Thymus (tissue), 11 donors: ENCODE measurements at regions not wholly inside any gene's neighbourhood (a gene's known extent, or its start where the extent isn't known, plus 50 kb on each side); places are given as distances from the start of the nearest gene placed in this dataset.
A peak's percentile ranks its signal among the peaks of the same experiment; 100 is the strongest.

Experiments used
- DNase-seq, 9 donors: peaks; one replicate each; pipeline ENCODE4 v3.0.0-alpha.2; 2013; ENCODE audit warnings: low spot score in 9 of 9, low read depth in 6 of 9, missing footprints in 1 of 9
- H3K27ac ChIP-seq, 2 donors: one replicate each; pipeline ENCODE4 v1.5.1; 2013; ENCODE audit warnings: control low read depth in 1 of 2, low read depth in 1 of 2, low read length in 1 of 2, mild to moderate bottlenecking in 1 of 2, moderate library complexity in 1 of 2
- H3K27me3 ChIP-seq, 2 donors: one replicate each; pipeline ENCODE4 v1.5.1; 2013; ENCODE audit warnings: low read length in 1 of 2; ENCODE audit not compliant: control insufficient read depth in 2 of 2, insufficient read depth in 1 of 2
- H3K36me3 ChIP-seq, 2 donors: one replicate each; pipeline ENCODE4 v1.5.1; 2013; ENCODE audit warnings: low read length in 1 of 2, mild to moderate bottlenecking in 1 of 2, moderate library complexity in 1 of 2; ENCODE audit not compliant: control insufficient read depth in 2 of 2, insufficient read depth in 2 of 2
- H3K4me1 ChIP-seq, 2 donors: one replicate each; pipeline ENCODE4 v1.5.1; 2013; ENCODE audit warnings: low read length in 2 of 2; ENCODE audit not compliant: control insufficient read depth in 2 of 2, insufficient read depth in 2 of 2
- H3K4me3 ChIP-seq, 2 donors: one replicate each; pipeline ENCODE4 v1.5.1; 2013; ENCODE audit warnings: low read length in 2 of 2, control low read depth in 1 of 2, mild to moderate bottlenecking in 1 of 2
- H3K9me3 ChIP-seq, 2 donors: one replicate each; pipeline ENCODE4 v1.5.1; 2013; ENCODE audit warnings: low read length in 1 of 2, mild to moderate bottlenecking in 1 of 2; ENCODE audit not compliant: control insufficient read depth in 2 of 2, insufficient read depth in 1 of 2
- WGBS: extraction: QIAGEN DNeasy Blood & Tissue Kit; methylation state at CpG from one replicate; pipeline ENCODE4 v1.1.7; 2013; 5-methylcytosine and 5-hydroxymethylcytosine counted together
- donor health status: healthy.

- H3K9me3 ChIP-seq = no peaks in the 10 kb centered on the region
- no peak for DNase-seq
- no peak overlapping the region for H3K4me3 ChIP-seq
- H3K27ac ChIP-seq = no peak overlapping the region
- 97% methylated on average over 9 of the region's 9 CpGs for WGBS
- H3K4me1 ChIP-seq = no peaks in the 10 kb centered on the region
- no peaks in the 10 kb centered on the region for H3K27me3 ChIP-seq
- no peaks in the 10 kb centered on the region for H3K36me3 ChIP-seq
These were observed 109.9 kb upstream of the AKIP1 start for GRCh38 chr11:8801121-8801520.

GRCh38 chr11:8802251-8802650 lies 108.7 kb upstream of the AKIP1 start:
- H3K4me1 ChIP-seq = peaks cover 0 to 3% of the 10 kb centered on the region in 2 donors
- no peaks in the 10 kb centered on the region for H3K27me3 ChIP-seq
- DNase-seq = no peak
- H3K36me3 ChIP-seq = no peaks in the 10 kb centered on the region
- H3K4me3 ChIP-seq = no peak overlapping the region
- H3K9me3 ChIP-seq = no peaks in the 10 kb centered on the region
- H3K27ac ChIP-seq = no peak overlapping the region
- WGBS = 97% methylated on average over 5 of the region's 5 CpGs

DNA sequence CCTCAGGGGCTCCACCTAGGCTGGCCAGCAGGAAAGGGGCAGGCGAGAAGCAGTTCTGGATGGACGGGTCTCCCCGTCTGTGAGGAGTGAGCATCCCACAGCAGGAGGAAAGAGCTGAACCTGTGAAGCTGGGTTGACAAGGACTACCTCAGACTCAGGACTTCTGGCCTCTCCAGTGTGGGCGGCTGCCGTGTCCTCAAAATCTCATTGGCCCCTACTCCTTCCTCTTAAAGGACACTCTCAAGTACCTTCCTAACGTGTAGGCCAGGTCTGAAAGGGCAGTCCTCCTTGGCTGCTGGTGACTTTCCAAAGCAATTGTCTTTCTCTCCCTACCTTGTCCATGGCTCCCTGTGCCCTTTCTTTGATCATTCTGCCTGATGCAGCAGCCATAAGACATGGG lies 107.0 kb upstream of the AKIP1 start:
- Histone ChIP-seq H3K27me3 (no peaks in the 10 kb centered on the region), H3K9me3 (no peaks in the 10 kb centered on the region), H3K27ac (no peak overlapping the region), H3K4me1 (peaks cover 0 to 5% of the 10 kb centered on the region in 2 donors), H3K4me3 (no peak overlapping the region), H3K36me3 (no peaks in the 10 kb centered on the region)
- no peak for DNase-seq
- 96% methylated on average over 6 of the region's 6 CpGs for WGBS

GRCh38 chr11:8805296-8805695 lies 105.7 kb upstream of the AKIP1 start:
- no peak for DNase-seq
- no peak overlapping the region for H3K4me3 ChIP-seq
- H3K36me3 ChIP-seq = no peaks in the 10 kb centered on the region
- 92% methylated on average over 3 of the region's 3 CpGs for WGBS
- H3K27me3 ChIP-seq = peaks cover 0 to 1% of the 10 kb centered on the region in 2 donors
- H3K4me1 ChIP-seq = peaks cover 0 to 18% of the 10 kb centered on the region in 2 donors
- no peak overlapping the region for H3K27ac ChIP-seq
- H3K9me3 ChIP-seq = no peaks in the 10 kb centered on the region

- Histone ChIP-seq H3K36me3 (no peaks in the 10 kb centered on the region), H3K9me3 (no peaks in the 10 kb centered on the region), H3K27ac (peak overlapping the region; percentile 5 to 15), H3K4me1 (peaks cover 0 to 30% of the 10 kb centered on the region in 2 donors), H3K27me3 (peaks cover 0 to 9% of the 10 kb centered on the region in 2 donors), H3K4me3 (no peak overlapping the region)
- WGBS = 93% methylated on average over 8 of the region's 8 CpGs
- DNase-seq = no peak
These were observed 104.0 kb upstream of the AKIP1 start for GRCh38 chr11:8806974-8807373.

GRCh38 chr11:8807544-8808225 lies 103.3 kb upstream of the AKIP1 start:
- no peaks in the 10 kb centered on the region for H3K36me3 ChIP-seq
- DNase-seq = no peak
- peaks cover 0 to 9% of the 10 kb centered on the region in 2 donors for H3K27me3 ChIP-seq
- peaks cover 0 to 30% of the 10 kb centered on the region in 2 donors for H3K4me1 ChIP-seq
- peak overlapping the region; percentile 15 to 37 for H3K27ac ChIP-seq
- WGBS = 90% methylated on average over 10 of the region's 10 CpGs
- H3K9me3 ChIP-seq = no peaks in the 10 kb centered on the region
- no peak overlapping the region for H3K4me3 ChIP-seq

GRCh38 chr11:8808226-8808585 lies 102.8 kb upstream of the AKIP1 start:
- 82% methylated on average over 4 of the region's 4 CpGs for WGBS
- Histone ChIP-seq H3K4me1 (peaks cover 0 to 30% of the 10 kb centered on the region in 2 donors), H3K36me3 (no peaks in the 10 kb centered on the region), H3K27me3 (peaks cover 0 to 9% of the 10 kb centered on the region in 2 donors), H3K4me3 (no peak overlapping the region), H3K27ac (peak overlapping the region in 1 of 2 donors; percentile 11), H3K9me3 (no peaks in the 10 kb centered on the region)
- DNase-seq = no peak

GRCh38 chr11:8809241-8809938 lies 101.6 kb upstream of the AKIP1 start:
- WGBS = 85% methylated on average over 7 of the region's 7 CpGs
- H3K27me3 ChIP-seq = peaks cover 0 to 9% of the 10 kb centered on the region in 2 donors
- H3K36me3 ChIP-seq = no peaks in the 10 kb centered on the region
- peaks cover 0 to 42% of the 10 kb centered on the region in 2 donors for H3K4me1 ChIP-seq
- peak overlapping the region; percentile 8 to 78 for H3K27ac ChIP-seq
- DNase-seq = peak in 1 of 9 donors; percentile 33
- H3K4me3 ChIP-seq = peak overlapping the region in 1 of 2 donors; percentile 10
- no peaks in the 10 kb centered on the region for H3K9me3 ChIP-seq

DNA sequence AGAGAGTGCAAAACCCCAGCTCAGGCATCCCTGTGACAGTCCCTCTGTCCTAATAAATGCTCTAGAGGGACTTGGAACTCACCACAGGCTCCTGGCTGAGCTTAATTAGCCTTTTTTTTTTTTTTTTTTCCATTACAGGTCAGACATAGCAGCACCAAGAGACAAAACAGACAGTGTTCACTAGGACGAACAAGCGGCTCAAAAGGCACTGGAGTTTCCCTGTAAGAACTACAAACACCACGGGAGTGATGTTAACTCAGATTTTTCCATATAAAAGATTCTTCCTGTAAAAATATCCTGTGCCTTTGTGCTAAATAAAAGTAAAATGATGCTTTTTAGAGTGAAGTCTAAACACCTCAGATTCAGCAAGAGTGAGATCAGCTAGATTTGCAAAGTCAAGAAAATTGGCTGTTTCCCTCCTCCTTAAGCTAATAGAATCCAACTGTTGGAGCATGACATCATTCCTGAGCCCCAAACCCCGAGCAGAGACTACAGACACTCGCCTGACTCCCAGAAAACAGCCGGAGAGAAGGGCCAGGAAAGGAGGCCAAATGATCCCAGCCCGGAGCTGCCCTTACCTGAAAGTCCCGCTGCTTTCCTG lies 101.0 kb upstream of the AKIP1 start:
- DNase-seq = no peak
- WGBS = 48% methylated on average over 8 of the region's 8 CpGs
- peak overlapping the region; percentile 78 for H3K27ac ChIP-seq
- peak overlapping the region; percentile 27 to 41 for H3K4me3 ChIP-seq
- H3K4me1 ChIP-seq = peaks cover 0 to 48% of the 10 kb centered on the region in 2 donors
- no peaks in the 10 kb centered on the region for H3K9me3 ChIP-seq
- H3K27me3 ChIP-seq = peaks cover 0 to 9% of the 10 kb centered on the region in 2 donors
- no peaks in the 10 kb centered on the region for H3K36me3 ChIP-seq
